Neural cell (in vitro differentiated cells): ENCODE measurements at regions not wholly inside any gene's neighbourhood (a gene's known extent, or its start where the extent isn't known, plus 50 kb on each side); places are given as distances from the start of the nearest gene placed in this dataset.

Experiments used
- H2AFZ ChIP-seq: fragments of 200-600, 300-800 bp; sonication (generic), shearing (Covaris generic); 2 replicates; pipeline ENCODE4 v1.6.0; 2014; ENCODE audit warnings: low read depth, mild to moderate bottlenecking, antibody characterized with exemption, low read length, moderate library complexity
- H3F3A ChIP-seq: fragments of 200-600 bp; shearing (Covaris generic); 2 replicates; pipeline ENCODE4 v1.6.1; 2016; ENCODE audit warnings: mild to moderate bottlenecking, moderate library complexity, mixed read lengths, antibody characterized with exemption, low read length; ENCODE audit not compliant: insufficient read depth, poor library complexity, severe bottlenecking
- H3K27ac ChIP-seq: fragments of 200-600, 300-800 bp; sonication (generic), shearing (Covaris generic); 2 replicates; pipeline ENCODE4 v1.5.1; 2014; ENCODE audit warnings: mild to moderate bottlenecking, low read length, moderate library complexity
- H3K27me3 ChIP-seq: fragments of 300-800, 200-600 bp; sonication (generic), shearing (Covaris generic); 2 replicates; pipeline ENCODE4 v1.6.0; 2014; ENCODE audit warnings: mild to moderate bottlenecking, low read depth, low read length, moderate library complexity; ENCODE audit not compliant: insufficient read depth
- H3K36me3 ChIP-seq: fragments of 300-800, 200-600 bp; sonication (generic), shearing (Covaris generic); 2 replicates; pipeline ENCODE4 v1.5.1; 2014; ENCODE audit warnings: mild to moderate bottlenecking, antibody characterized with exemption, low read length, moderate library complexity; ENCODE audit not compliant: insufficient read depth
- H3K4me2 ChIP-seq: fragments of 300-800, 200-600 bp; sonication (generic), shearing (Covaris generic); 2 replicates; pipeline ENCODE4 v1.6.0; 2014; ENCODE audit warnings: mild to moderate bottlenecking, low read length
- H3K4me3 ChIP-seq: fragments of 300-800, 200-600 bp; sonication (generic), shearing (Covaris generic); 2 replicates; pipeline ENCODE4 v1.5.1; 2014; ENCODE audit warnings: mild to moderate bottlenecking, low read length, moderate library complexity
- H3K79me2 ChIP-seq: fragments of 200-600 bp; shearing (Covaris generic); replicated peaks from 2 replicates; pipeline ENCODE4 v1.6.0; 2014; ENCODE audit warnings: mild to moderate bottlenecking, low read length, moderate library complexity; ENCODE audit not compliant: insufficient read depth
- H3K9ac ChIP-seq: fragments of 300-800, 200-600 bp; sonication (generic), shearing (Covaris generic); 2 replicates; pipeline ENCODE4 v1.6.1; 2016; ENCODE audit warnings: mild to moderate bottlenecking, low read length, mixed read lengths
- H3K9me2 ChIP-seq: fragments of 200-600 bp; shearing (Covaris generic); 2 replicates; pipeline ENCODE4 v1.6.1; 2016; ENCODE audit warnings: mild to moderate bottlenecking, low read length, mixed read lengths; ENCODE audit not compliant: insufficient read depth
- H3K9me3 ChIP-seq: fragments of 200-600, 300-800 bp; sonication (generic), shearing (Covaris generic); 2 replicates; pipeline ENCODE4 v1.6.1; 2016; ENCODE audit warnings: mild to moderate bottlenecking, mixed run types, low read length, moderate library complexity, mixed read lengths
- H4K20me1 ChIP-seq: fragments of 200-600 bp; shearing (Covaris generic); 2 replicates; pipeline ENCODE4 v1.6.1; 2016; ENCODE audit warnings: mild to moderate bottlenecking, mixed run types; ENCODE audit not compliant: insufficient read depth
- CTCF ChIP-seq: fragments of 450-650 bp; IDR thresholded peaks from 2 replicates; pipeline ENCODE4 v1.5.1; 2014; ENCODE audit warnings: antibody characterized with exemption, mild to moderate bottlenecking, moderate library complexity; ENCODE audit not compliant: poor library complexity, severe bottlenecking
- EP300 ChIP-seq: fragments of 450-650 bp; conservative IDR thresholded peaks from 2 replicates; pipeline ENCODE4 v1.6.1; 2014; ENCODE audit warnings: antibody characterized with exemption, mild to moderate bottlenecking, moderate library complexity; ENCODE audit not compliant: poor library complexity, severe bottlenecking
- EZH2 ChIP-seq: fragments of 200-600, 300-800 bp; shearing (Covaris generic), sonication (generic); IDR thresholded peaks from 2 replicates; pipeline ENCODE4 v1.6.1; 2014; ENCODE audit warnings: antibody characterized with exemption, low read length, borderline replicate concordance, mild to moderate bottlenecking; ENCODE audit not compliant: insufficient read depth, poor library complexity, severe bottlenecking
- MXI1 ChIP-seq: fragments of 450-650 bp; conservative IDR thresholded peaks from 2 replicates; pipeline ENCODE4 v1.6.1; 2014; ENCODE audit warnings: antibody characterized with exemption, mild to moderate bottlenecking; ENCODE audit not compliant: poor library complexity, severe bottlenecking
- POLR2AphosphoS5 ChIP-seq: IDR thresholded peaks from 2 replicates; pipeline ENCODE4 v1.6.1; 2012
- RAD21 ChIP-seq: fragments of 450-650 bp; conservative IDR thresholded peaks from 2 replicates; pipeline ENCODE4 v1.6.1; 2014; ENCODE audit warnings: antibody characterized with exemption, mild to moderate bottlenecking, moderate library complexity
- REST ChIP-seq: IDR thresholded peaks from 2 replicates; pipeline ENCODE4 v1.6.1; 2012; ENCODE audit warnings: borderline replicate concordance
- SMC3 ChIP-seq: fragments of 450-650 bp; conservative IDR thresholded peaks from 2 replicates; pipeline ENCODE4 v1.6.1; 2014; ENCODE audit warnings: antibody characterized with exemption, mild to moderate bottlenecking, moderate library complexity; ENCODE audit not compliant: poor library complexity
- TAF1 ChIP-seq: IDR thresholded peaks from 2 replicates; pipeline ENCODE4 v1.6.1; 2012; ENCODE audit warnings: low read depth

GRCh38 chr5:104652271-104652861 is 1089.8 kb upstream of the NUDT12 start:
- Histone ChIP-seq H3K36me3 (no peaks in the 10 kb centered on the region), H3K27ac (no peak overlapping the region), H3K9ac (no peak overlapping the region), H4K20me1 (no peaks in the 10 kb centered on the region), H3K4me2 (no peak overlapping the region), H3K79me2 (no peaks in the 10 kb centered on the region), H3F3A (no peaks in the 10 kb centered on the region), H3K27me3 (no peaks in the 10 kb centered on the region), H2AFZ (no peak overlapping the region), H3K4me3 (no peak overlapping the region), H3K9me2 (no peaks in the 10 kb centered on the region), H3K9me3 (no peaks in the 10 kb centered on the region)
- TF ChIP-seq RAD21 (no peak), CTCF (no peak), SMC3 (no peak), TAF1 (no peak), MXI1 (no peak), REST (no peak), POLR2AphosphoS5 (no peak), EP300 (no peak), EZH2 (no peak)

DNA sequence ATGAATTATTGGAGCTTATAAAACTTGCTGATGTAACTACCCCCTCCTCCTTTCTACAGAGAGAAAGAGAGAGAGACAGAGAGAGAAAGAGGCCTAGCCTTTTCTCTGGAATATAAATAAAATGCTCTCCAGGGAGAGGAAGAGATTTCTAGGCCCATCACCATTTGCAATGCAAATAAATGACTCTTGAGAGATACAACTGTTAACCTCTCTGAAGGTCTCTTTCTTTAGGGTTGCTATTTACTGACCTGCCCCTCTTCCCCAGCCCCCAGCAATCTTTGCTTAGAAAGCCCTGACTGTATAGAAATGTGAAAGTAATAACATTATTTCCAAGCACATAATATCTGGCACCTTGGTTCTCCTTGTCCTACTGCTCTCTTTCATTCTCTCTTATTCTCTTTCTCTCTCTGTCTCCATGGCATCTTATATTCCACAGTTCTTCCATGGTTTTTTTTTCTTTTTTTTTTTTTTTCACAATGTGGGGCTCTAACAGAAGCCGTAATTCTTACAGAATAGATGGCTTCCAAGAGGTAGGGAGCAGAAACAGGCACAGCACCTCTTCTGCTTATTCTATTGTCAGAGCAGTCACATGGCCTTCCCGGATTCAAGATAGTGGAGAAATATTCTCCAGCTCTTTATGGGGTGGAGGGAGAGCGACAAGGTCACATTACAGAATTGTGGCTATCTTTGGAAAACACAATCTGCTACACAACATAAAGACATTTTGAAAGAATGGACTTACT is 1087.9 kb upstream of the NUDT12 start:
- Histone ChIP-seq H3F3A (no peaks in the 10 kb centered on the region), H3K79me2 (no peaks in the 10 kb centered on the region), H3K9me2 (no peaks in the 10 kb centered on the region), H3K4me3 (no peak overlapping the region), H3K27ac (no peak overlapping the region), H3K9me3 (no peaks in the 10 kb centered on the region), H3K9ac (no peak overlapping the region), H3K27me3 (no peaks in the 10 kb centered on the region), H3K4me2 (no peak overlapping the region), H3K36me3 (no peaks in the 10 kb centered on the region), H4K20me1 (no peaks in the 10 kb centered on the region), H2AFZ (no peak overlapping the region)
- TF ChIP-seq REST = no peak
